Adipocyte (in vitro differentiated cells): ENCODE measurements at regions not wholly inside any gene's neighbourhood (a gene's known extent, or its start where the extent isn't known, plus 50 kb on each side); places are given as distances from the start of the nearest gene placed in this dataset.

ENCODE experiments used
- DNase-seq: peaks from one replicate; pipeline ENCODE4 v3.0.0-alpha.2; 2015; ENCODE audit warnings: low read depth
- H3K27me3 ChIP-seq: replicated peaks from 2 replicates; pipeline ENCODE4 v1.7.0; 2013; ENCODE audit warnings: mild to moderate bottlenecking, low read length, moderate library complexity; ENCODE audit not compliant: control insufficient read depth, insufficient read depth
- H3K36me3 ChIP-seq: 2 replicates; pipeline ENCODE4 v1.7.0; 2013; ENCODE audit warnings: low read length, mild to moderate bottlenecking, moderate library complexity; ENCODE audit not compliant: control insufficient read depth, insufficient read depth, severe bottlenecking
- H3K4me1 ChIP-seq: 2 replicates; pipeline ENCODE4 v1.7.0; 2013; ENCODE audit warnings: mild to moderate bottlenecking, low read length, moderate library complexity; ENCODE audit not compliant: control insufficient read depth, insufficient read depth
- H3K4me3 ChIP-seq: 2 replicates; pipeline ENCODE4 v1.7.0; 2013; ENCODE audit warnings: mild to moderate bottlenecking, low read length, moderate library complexity
- H3K9ac ChIP-seq: 2 replicates; pipeline ENCODE4 v1.7.0; 2013; ENCODE audit warnings: mild to moderate bottlenecking, low read length, moderate library complexity
- H3K9me3 ChIP-seq: 2 replicates; pipeline ENCODE4 v1.7.0; 2013; ENCODE audit warnings: mild to moderate bottlenecking, low read length, moderate library complexity; ENCODE audit not compliant: control insufficient read depth

- H3K36me3 ChIP-seq: no peaks in the 10 kb centered on the region
- no peak overlapping the region for H3K9ac ChIP-seq
- H3K9me3 ChIP-seq: no peaks in the 10 kb centered on the region
- no peaks in the 10 kb centered on the region for H3K4me1 ChIP-seq
- DNase-seq: no peak
- no peak overlapping the region for H3K4me3 ChIP-seq
- H3K27me3 ChIP-seq: no peaks in the 10 kb centered on the region
Measured at GRCh38 chr10:93204494-93205485, 131.1 kb downstream of the CYP26A1 start.

DNA sequence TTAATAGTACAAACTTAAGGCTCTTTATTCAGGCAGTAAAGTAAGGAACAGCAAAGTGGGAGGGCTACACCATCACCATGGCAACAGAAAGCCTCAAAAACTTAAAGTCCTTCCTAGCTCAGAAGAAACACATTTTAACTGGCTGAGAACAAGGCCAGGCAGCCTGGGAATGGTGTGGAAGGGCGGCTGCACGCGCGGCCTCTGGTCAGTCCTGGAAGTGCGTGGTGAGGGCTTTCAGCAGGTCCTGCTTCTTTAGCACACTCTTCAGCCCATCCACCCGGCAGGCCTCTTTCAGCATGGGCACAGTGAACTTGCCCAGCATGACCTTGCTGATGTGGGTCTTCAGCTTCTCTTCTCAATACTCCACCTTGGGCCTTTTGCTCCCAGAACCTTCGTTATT lies 133.0 kb downstream of the CYP26A1 start:
- Histone ChIP-seq H3K4me1 (no peaks in the 10 kb centered on the region), H3K4me3 (no peak overlapping the region), H3K9ac (no peak overlapping the region), H3K36me3 (no peaks in the 10 kb centered on the region), H3K9me3 (no peaks in the 10 kb centered on the region), H3K27me3 (no peaks in the 10 kb centered on the region)
- no peak for DNase-seq

DNA sequence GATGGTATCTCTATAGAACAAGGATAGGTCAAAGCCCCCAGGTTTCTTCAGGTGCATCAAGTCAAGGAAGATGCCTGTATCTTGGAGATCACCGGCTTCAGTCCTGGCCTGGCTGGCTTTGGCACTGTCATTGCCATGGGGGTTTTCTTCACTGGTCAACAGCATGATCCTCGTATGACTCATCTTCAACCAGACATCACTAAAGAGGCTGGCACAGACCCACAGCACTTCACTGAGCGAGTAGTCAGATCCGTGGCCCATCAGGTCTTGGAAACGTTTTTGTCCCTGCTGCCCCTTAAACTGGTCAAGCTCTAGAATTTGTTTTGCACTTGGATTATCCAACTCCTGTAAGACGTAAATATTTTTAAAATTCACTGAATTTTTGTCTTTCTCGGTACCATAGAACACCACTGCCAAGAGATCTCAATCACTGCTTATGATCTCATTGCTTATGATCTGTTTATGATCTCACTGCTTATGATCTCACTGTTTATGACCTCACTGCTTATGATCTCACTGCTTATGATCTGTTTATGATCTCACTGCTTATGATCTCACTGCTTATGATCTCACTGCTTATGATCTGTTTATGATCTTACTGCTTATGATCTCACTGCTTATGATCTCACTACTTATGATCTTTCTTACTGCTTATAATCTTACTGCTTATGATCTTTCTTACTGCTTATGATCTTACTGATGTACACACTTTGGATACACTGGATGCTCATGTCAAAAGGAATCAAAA lies 135.2 kb downstream of the CYP26A1 start:
- Histone ChIP-seq H3K9me3 (no peaks in the 10 kb centered on the region), H3K27me3 (peaks cover 6% of the 10 kb centered on the region), H3K4me3 (no peak overlapping the region), H3K36me3 (no peaks in the 10 kb centered on the region), H3K4me1 (no peaks in the 10 kb centered on the region), H3K9ac (no peak overlapping the region)
- no peak for DNase-seq

DNA sequence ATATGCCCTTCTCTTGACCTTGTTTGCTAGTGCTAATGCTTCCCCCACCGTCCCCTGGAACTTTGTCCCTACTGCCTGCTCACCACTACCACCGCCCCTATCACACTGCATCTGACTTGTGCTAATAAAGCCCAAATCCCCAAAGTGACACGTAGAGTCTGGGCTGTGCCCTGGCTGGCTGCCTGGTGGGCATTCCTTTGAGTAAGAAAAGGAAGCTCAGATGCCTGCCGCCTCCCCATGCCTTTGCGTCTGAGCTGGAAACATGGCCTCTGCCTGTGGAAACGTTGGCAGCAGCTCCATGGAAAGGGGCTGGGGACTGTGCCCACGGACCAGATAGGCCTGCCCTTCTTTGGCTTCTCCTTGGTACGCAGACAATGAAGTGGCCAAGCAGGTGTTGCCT lies 138.3 kb downstream of the CYP26A1 start:
- Histone ChIP-seq H3K4me3 (no peak overlapping the region), H3K9me3 (no peaks in the 10 kb centered on the region), H3K4me1 (no peaks in the 10 kb centered on the region), H3K36me3 (no peaks in the 10 kb centered on the region), H3K9ac (no peak overlapping the region), H3K27me3 (peaks cover 6% of the 10 kb centered on the region)
- no peak for DNase-seq

DNA sequence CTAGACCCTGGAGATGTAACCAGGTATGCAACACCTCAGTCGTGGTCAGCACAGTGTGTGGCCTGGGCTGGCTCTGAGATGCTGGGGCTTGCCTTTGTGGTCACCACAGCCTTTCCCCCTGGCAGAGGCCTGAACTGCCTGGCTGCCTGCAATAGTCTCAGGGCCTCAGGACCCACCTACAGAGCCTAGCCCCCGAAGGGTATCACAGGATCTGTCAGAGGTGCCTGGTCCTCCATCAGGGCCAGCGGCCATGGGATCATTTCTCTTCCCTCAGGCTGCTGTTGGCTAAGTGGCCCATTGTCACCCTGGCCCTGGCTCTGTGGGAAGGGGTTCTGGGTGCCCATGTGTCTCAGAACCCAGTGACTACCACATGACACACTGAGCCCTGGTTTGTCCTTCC lies 141.6 kb downstream of the CYP26A1 start:
- Histone ChIP-seq H3K36me3 (no peaks in the 10 kb centered on the region), H3K9ac (no peak overlapping the region), H3K4me1 (peaks cover 8% of the 10 kb centered on the region), H3K27me3 (peaks cover 6% of the 10 kb centered on the region), H3K9me3 (no peaks in the 10 kb centered on the region), H3K4me3 (no peak overlapping the region)
- no peak for DNase-seq

GRCh38 chr10:93216341-93216985 lies 142.8 kb downstream of the CYP26A1 start:
- Histone ChIP-seq H3K27me3 (peaks cover 14% of the 10 kb centered on the region), H3K36me3 (no peaks in the 10 kb centered on the region), H3K9ac (no peak overlapping the region), H3K9me3 (no peaks in the 10 kb centered on the region), H3K4me1 (peaks cover 8% of the 10 kb centered on the region), H3K4me3 (no peak overlapping the region)
- no peak for DNase-seq

- Histone ChIP-seq H3K9ac (no peak overlapping the region), H3K36me3 (no peaks in the 10 kb centered on the region), H3K4me1 (peaks cover 8% of the 10 kb centered on the region), H3K9me3 (peaks cover 9% of the 10 kb centered on the region), H3K27me3 (peaks cover 19% of the 10 kb centered on the region), H3K4me3 (no peak overlapping the region)
- no peak for DNase-seq
Measured at GRCh38 chr10:93218386-93218785, 144.7 kb downstream of the CYP26A1 start.

- DNase-seq: no peak
- peaks cover 19% of the 10 kb centered on the region for H3K27me3 ChIP-seq
- H3K9ac ChIP-seq: no peak overlapping the region
- H3K9me3 ChIP-seq: peaks cover 10% of the 10 kb centered on the region
- no peak overlapping the region for H3K4me3 ChIP-seq
- H3K4me1 ChIP-seq: peaks cover 8% of the 10 kb centered on the region
- no peaks in the 10 kb centered on the region for H3K36me3 ChIP-seq
Measured at GRCh38 chr10:93219347-93219746, 145.7 kb downstream of the CYP26A1 start.

DNA sequence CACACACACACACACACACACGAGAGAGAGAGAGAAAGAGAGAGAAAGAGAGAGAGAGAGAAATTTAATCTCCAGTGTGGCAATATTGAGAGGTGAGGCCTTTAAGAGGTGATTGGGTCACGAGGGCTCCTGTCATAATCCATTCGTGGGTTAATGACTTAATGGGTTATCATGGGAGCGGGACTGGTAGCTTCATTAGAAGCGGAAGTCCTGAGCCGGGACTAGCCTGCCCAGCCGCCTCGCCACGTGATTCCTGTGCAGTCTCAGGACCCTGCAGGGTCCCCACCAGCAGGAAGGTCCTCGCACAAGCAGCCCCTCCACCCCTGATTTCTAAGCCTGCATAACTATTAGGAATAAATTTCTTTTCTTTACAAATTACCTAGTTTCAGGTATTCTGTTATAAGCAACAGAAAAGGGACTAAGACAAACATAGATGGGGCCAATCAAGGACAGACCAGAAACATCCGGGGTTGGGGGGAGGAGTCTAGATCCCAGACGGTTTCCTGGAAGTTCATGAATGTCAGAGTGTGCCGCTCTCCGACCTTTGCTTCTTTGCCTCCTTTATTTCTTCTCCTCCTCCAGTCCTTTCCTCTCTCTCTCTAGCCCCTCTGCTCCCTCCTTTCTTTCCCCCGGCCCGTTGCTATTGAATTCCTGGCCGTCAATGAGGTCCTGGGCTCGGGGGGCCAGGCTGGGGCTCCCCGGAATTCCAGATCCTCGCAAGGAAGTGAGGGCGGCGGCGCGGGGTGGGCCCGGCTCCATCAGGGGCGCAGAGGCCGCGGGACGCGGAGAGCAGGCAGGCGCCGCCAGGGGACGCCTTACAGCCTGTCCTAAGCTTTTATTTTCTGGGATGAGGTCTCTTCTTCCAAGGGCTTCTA lies 146.8 kb downstream of the CYP26A1 start:
- H3K36me3 ChIP-seq: no peaks in the 10 kb centered on the region
- peaks cover 22% of the 10 kb centered on the region for H3K27me3 ChIP-seq
- H3K9me3 ChIP-seq: peaks cover 10% of the 10 kb centered on the region
- DNase-seq: no peak
- H3K9ac ChIP-seq: no peak overlapping the region
- no peak overlapping the region for H3K4me3 ChIP-seq
- peaks cover 8% of the 10 kb centered on the region for H3K4me1 ChIP-seq

GRCh38 chr10:93221171-93221496 lies 147.4 kb downstream of the CYP26A1 start:
- no peaks in the 10 kb centered on the region for H3K36me3 ChIP-seq
- no peak for DNase-seq
- peaks cover 14% of the 10 kb centered on the region for H3K4me1 ChIP-seq
- no peak overlapping the region for H3K4me3 ChIP-seq
- peaks cover 22% of the 10 kb centered on the region for H3K27me3 ChIP-seq
- peaks cover 10% of the 10 kb centered on the region for H3K9me3 ChIP-seq
- no peak overlapping the region for H3K9ac ChIP-seq
